GM23338 (cell line): ENCODE measurements at regions not wholly inside any gene's neighbourhood (a gene's known extent, or its start where the extent isn't known, plus 50 kb on each side); places are given as distances from the start of the nearest gene placed in this dataset.

Experiments
- ATAC-seq: fragments of 200-7000 bp; cut with Tn5 transposase; 3 replicates; pipeline ENCODE4 v1.9.1; 2020
- DNase-seq: peaks from one replicate; pipeline ENCODE4 v3.0.0-alpha.2; 2015; ENCODE audit warnings: low spot score
- H2AFZ ChIP-seq: fragments of 200-600 bp; sonication (generic); 2 replicates; pipeline ENCODE4 v1.8.0; 2016; ENCODE audit warnings: antibody characterized with exemption, mild to moderate bottlenecking, moderate library complexity
- H3F3A ChIP-seq: fragments of 200-600 bp; sonication (generic); replicated peaks from 2 replicates; pipeline ENCODE4 v1.8.0; 2017; ENCODE audit warnings: antibody characterized with exemption, mixed run types, low read depth
- H3K27ac ChIP-seq: fragments of 200-600 bp; sonication (generic); 2 replicates; pipeline ENCODE4 v1.6.1; 2016; ENCODE audit warnings: low read depth
- H3K27me3 ChIP-seq: fragments of 200-600 bp; sonication (generic); 2 replicates; pipeline ENCODE4 v1.8.0; 2016; ENCODE audit warnings: mild to moderate bottlenecking, mixed run types, moderate library complexity; ENCODE audit not compliant: insufficient read depth
- H3K36me3 ChIP-seq: fragments of 200-600 bp; sonication (generic); 2 replicates; pipeline ENCODE4 v1.8.0; 2016; ENCODE audit warnings: mild to moderate bottlenecking; ENCODE audit not compliant: insufficient read depth
- H3K4me1 ChIP-seq: fragments of 200-600 bp; sonication (generic); 2 replicates; pipeline ENCODE4 v1.8.0; 2016; ENCODE audit warnings: mild to moderate bottlenecking, moderate library complexity; ENCODE audit not compliant: insufficient read depth
- H3K4me2 ChIP-seq: fragments of 200-600 bp; sonication (generic); 2 replicates; pipeline ENCODE4 v1.7.1; 2017; ENCODE audit warnings: mixed run types
- H3K4me3 ChIP-seq: fragments of 200-600 bp; sonication (generic); 2 replicates; pipeline ENCODE4 v1.6.1; 2016; ENCODE audit warnings: mixed run types
- H3K79me2 ChIP-seq: fragments of 200-600 bp; sonication (generic); replicated peaks from 2 replicates; pipeline ENCODE4 v1.8.0; 2017; ENCODE audit warnings: mild to moderate bottlenecking; ENCODE audit not compliant: insufficient read depth
- H3K9me2 ChIP-seq: fragments of 200-600 bp; sonication (generic); 2 replicates; pipeline ENCODE4 v1.8.0; 2017; ENCODE audit not compliant: insufficient read depth
- H4K20me1 ChIP-seq: fragments of 200-600 bp; sonication (generic); replicated peaks from 2 replicates; pipeline ENCODE4 v1.8.0; 2017; ENCODE audit warnings: mild to moderate bottlenecking; ENCODE audit not compliant: insufficient read depth
- H3K27ac Mint-ChIP-seq: 2 replicates; pipeline ENCODE4 v1.8.0; 2020; ENCODE audit warnings: inconsistent platforms, mild to moderate bottlenecking, moderate library complexity, mixed read lengths
- H3K27me3 Mint-ChIP-seq: 3 replicates; pipeline ENCODE4 v1.8.0; 2022; ENCODE audit warnings: low read depth, mild to moderate bottlenecking, moderate library complexity, mixed read lengths, inconsistent platforms; ENCODE audit not compliant: insufficient read depth, poor library complexity
- H3K36me3 Mint-ChIP-seq: 3 replicates; pipeline ENCODE4 v1.8.0; 2021; ENCODE audit warnings: low read depth, mild to moderate bottlenecking, inconsistent platforms, moderate library complexity, mixed read lengths
- H3K4me1 Mint-ChIP-seq: 3 replicates; pipeline ENCODE4 v1.8.0; 2020; ENCODE audit warnings: mild to moderate bottlenecking, inconsistent platforms, mixed read lengths
- H3K4me3 Mint-ChIP-seq: 3 replicates; pipeline ENCODE4 v1.8.0; 2021; ENCODE audit warnings: moderate library complexity, mild to moderate bottlenecking, inconsistent platforms, mixed read lengths
- H3K9me3 Mint-ChIP-seq: 3 replicates; pipeline ENCODE4 v1.8.0; 2020; ENCODE audit warnings: moderate library complexity, mild to moderate bottlenecking, inconsistent platforms, mixed read lengths
- EZH2phosphoT487 ChIP-seq: fragments of 200-600 bp; sonication (generic); IDR thresholded peaks from one replicate; pipeline ENCODE4 v1.8.1; 2018; ENCODE audit warnings: antibody characterized with exemption; ENCODE audit not compliant: unreplicated experiment
- JUNB ChIP-seq: IDR thresholded peaks from one replicate; pipeline ENCODE4 v1.6.1; 2016; ENCODE audit warnings: antibody characterized with exemption; ENCODE audit not compliant: unreplicated experiment
- ZNF114 ChIP-seq: fragments of 250-450 bp; sonication (Bioruptor Pico); IDR thresholded peaks from 2 replicates; pipeline ENCODE4 v1.5.0; 2020; ENCODE audit warnings: mild to moderate bottlenecking, moderate library complexity
- ZNF331 ChIP-seq: fragments of 250-450 bp; sonication (Bioruptor Pico); IDR thresholded peaks from 2 replicates; pipeline ENCODE4 v1.5.0; 2020; ENCODE audit warnings: low read depth, mild to moderate bottlenecking, moderate library complexity
- TF ChIP-seq, protein P1 (sequence below): fragments of 250-450 bp; sonication (Bioruptor Pico); IDR thresholded peaks from 2 replicates; pipeline ENCODE4 v1.5.0; 2020; ENCODE audit warnings: mild to moderate bottlenecking, moderate library complexity
- TF ChIP-seq, protein P2 (sequence below), 2 experiments: fragments of 200-600 bp in 1 of 2; sonication (generic) in 1 of 2; conservative IDR thresholded peaks; 2 replicates each; pipeline versions ENCODE4 v1.5.1 to v1.6.1; 2016 to 2017; ENCODE audit warnings: antibody characterized with exemption in 2 of 2, low read depth in 2 of 2, mild to moderate bottlenecking in 2 of 2, moderate library complexity in 1 of 2

DNA sequence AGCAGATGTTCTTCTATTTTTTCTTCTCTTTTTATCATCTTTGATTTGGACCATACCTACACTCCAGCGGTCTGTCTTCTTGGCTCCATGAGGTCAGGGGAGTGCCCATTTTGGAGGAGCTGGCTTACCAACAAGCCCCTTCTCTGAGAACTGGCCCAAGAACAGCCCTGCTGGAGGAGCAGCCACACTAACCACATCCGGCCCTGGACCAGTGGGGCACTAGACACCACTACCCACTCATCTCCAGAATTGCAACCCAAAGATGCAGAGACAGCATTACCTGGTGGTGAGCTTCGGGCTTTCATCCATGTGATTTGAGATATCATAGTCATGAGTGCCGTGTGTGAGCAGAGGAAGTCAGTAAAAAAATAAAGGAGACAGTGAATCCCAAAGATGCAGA, 599.4 kb upstream of the CDH4 start (continued):
- TF ChIP-seq, protein P1, sequence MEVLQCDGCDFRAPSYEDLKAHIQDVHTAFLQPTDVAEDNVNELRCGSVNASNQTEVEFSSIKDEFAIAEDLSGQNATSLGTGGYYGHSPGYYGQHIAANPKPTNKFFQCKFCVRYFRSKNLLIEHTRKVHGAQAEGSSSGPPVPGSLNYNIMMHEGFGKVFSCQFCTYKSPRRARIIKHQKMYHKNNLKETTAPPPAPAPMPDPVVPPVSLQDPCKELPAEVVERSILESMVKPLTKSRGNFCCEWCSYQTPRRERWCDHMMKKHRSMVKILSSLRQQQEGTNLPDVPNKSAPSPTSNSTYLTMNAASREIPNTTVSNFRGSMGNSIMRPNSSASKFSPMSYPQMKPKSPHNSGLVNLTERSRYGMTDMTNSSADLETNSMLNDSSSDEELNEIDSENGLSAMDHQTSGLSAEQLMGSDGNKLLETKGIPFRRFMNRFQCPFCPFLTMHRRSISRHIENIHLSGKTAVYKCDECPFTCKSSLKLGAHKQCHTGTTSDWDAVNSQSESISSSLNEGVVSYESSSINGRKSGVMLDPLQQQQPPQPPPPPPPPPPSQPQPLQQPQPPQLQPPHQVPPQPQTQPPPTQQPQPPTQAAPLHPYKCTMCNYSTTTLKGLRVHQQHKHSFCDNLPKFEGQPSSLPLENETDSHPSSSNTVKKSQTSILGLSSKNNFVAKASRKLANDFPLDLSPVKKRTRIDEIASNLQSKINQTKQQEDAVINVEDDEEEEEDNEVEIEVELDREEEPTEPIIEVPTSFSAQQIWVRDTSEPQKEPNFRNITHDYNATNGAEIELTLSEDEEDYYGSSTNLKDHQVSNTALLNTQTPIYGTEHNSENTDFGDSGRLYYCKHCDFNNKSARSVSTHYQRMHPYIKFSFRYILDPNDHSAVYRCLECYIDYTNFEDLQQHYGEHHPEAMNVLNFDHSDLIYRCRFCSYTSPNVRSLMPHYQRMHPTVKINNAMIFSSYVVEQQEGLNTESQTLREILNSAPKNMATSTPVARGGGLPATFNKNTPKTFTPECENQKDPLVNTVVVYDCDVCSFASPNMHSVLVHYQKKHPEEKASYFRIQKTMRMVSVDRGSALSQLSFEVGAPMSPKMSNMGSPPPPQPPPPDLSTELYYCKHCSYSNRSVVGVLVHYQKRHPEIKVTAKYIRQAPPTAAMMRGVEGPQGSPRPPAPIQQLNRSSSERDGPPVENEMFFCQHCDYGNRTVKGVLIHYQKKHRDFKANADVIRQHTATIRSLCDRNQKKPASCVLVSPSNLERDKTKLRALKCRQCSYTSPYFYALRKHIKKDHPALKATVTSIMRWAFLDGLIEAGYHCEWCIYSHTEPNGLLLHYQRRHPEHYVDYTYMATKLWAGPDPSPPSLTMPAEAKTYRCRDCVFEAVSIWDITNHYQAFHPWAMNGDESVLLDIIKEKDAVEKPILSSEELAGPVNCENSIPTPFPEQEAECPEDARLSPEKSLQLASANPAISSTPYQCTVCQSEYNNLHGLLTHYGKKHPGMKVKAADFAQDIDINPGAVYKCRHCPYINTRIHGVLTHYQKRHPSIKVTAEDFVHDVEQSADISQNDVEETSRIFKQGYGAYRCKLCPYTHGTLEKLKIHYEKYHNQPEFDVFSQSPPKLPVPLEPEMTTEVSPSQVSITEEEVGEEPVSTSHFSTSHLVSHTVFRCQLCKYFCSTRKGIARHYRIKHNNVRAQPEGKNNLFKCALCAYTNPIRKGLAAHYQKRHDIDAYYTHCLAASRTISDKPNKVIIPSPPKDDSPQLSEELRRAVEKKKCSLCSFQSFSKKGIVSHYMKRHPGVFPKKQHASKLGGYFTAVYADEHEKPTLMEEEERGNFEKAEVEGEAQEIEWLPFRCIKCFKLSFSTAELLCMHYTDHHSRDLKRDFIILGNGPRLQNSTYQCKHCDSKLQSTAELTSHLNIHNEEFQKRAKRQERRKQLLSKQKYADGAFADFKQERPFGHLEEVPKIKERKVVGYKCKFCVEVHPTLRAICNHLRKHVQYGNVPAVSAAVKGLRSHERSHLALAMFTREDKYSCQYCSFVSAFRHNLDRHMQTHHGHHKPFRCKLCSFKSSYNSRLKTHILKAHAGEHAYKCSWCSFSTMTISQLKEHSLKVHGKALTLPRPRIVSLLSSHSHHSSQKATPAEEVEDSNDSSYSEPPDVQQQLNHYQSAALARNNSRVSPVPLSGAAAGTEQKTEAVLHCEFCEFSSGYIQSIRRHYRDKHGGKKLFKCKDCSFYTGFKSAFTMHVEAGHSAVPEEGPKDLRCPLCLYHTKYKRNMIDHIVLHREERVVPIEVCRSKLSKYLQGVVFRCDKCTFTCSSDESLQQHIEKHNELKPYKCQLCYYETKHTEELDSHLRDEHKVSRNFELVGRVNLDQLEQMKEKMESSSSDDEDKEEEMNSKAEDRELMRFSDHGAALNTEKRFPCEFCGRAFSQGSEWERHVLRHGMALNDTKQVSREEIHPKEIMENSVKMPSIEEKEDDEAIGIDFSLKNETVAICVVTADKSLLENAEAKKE: no peak

DNA sequence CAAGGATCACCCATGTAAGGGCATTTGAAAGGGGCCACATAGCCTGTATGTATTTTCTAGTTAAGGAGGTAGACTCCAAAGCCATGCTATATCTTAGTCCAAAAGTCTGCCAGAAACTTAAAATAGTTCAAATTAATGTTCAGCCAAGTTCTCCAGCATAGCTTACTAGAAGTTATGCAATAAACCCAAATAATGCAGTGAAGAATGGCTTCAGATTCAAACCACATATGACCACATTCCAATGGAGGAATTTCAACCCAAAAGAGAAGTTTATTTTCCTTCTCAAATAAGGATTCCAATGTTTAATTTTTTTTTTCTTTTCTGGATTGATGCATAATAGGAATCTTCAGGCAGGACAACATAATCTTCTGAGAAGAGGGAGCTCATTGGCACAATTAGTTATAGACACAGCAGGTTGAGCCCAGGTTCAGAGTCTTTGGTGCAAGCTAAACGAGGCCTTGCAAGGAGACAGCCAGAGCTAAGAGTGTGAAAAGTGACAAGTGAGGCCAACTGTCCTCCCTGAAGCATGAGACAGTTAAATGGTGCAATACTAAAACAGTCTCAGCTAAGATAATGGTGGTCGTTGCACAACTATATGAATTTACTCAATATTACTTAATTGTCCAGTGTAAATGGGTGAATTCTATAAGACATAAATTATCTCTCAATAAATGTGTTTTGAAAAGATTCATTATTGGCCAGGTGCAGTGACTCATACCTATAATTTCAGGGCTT, 598.8 kb upstream of the CDH4 start:
- Histone ChIP-seq H3K79me2 (no peaks in the 10 kb centered on the region), H3K27me3 (no peaks in the 10 kb centered on the region), H3K36me3 (no peaks in the 10 kb centered on the region; the same call in 1 of the 2 replicates), H4K20me1 (no peaks in the 10 kb centered on the region), H3K4me2 (no peak overlapping the region), H3K9me2 (no peaks in the 10 kb centered on the region), H3K27ac (no peak overlapping the region), H3K4me3 (no peak overlapping the region), H2AFZ (no peak overlapping the region), H3K4me1 (no peaks in the 10 kb centered on the region), H3F3A (no peaks in the 10 kb centered on the region)
- H3K36me3 Mint-ChIP-seq: peaks cover 13% of the 10 kb centered on the region
- H3K27me3 Mint-ChIP-seq: peaks cover 11% of the 10 kb centered on the region
- H3K27ac Mint-ChIP-seq: no peak overlapping the region
- ATAC-seq (no peak), DNase-seq (no peak)
- TF ChIP-seq ZNF331 (CRISPR knock-in tag) (no peak), ZNF114 (CRISPR knock-in tag) (no peak), JUNB (no peak), EZH2phosphoT487 (no peak)
- TF ChIP-seq, protein P1: no peak
- TF ChIP-seq, protein P2, sequence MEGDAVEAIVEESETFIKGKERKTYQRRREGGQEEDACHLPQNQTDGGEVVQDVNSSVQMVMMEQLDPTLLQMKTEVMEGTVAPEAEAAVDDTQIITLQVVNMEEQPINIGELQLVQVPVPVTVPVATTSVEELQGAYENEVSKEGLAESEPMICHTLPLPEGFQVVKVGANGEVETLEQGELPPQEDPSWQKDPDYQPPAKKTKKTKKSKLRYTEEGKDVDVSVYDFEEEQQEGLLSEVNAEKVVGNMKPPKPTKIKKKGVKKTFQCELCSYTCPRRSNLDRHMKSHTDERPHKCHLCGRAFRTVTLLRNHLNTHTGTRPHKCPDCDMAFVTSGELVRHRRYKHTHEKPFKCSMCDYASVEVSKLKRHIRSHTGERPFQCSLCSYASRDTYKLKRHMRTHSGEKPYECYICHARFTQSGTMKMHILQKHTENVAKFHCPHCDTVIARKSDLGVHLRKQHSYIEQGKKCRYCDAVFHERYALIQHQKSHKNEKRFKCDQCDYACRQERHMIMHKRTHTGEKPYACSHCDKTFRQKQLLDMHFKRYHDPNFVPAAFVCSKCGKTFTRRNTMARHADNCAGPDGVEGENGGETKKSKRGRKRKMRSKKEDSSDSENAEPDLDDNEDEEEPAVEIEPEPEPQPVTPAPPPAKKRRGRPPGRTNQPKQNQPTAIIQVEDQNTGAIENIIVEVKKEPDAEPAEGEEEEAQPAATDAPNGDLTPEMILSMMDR (conservative IDR thresholded peaks at IDR 0.05; ENCODE audit: low read depth in 2 of 2): no peak
- peaks cover 26% of the 10 kb centered on the region for H3K9me3 Mint-ChIP-seq
- H3K4me1 Mint-ChIP-seq: peaks cover 13% of the 10 kb centered on the region
- H3K4me3 Mint-ChIP-seq: no peak overlapping the region
